Smooth muscle cell (in vitro differentiated cells): ENCODE measurements at regions not wholly inside any gene's neighbourhood (a gene's known extent, or its start where the extent isn't known, plus 50 kb on each side); places are given as distances from the start of the nearest gene placed in this dataset.

Experiments
- DNase-seq: peaks from one replicate; lab custom pipeline; 2025; ENCODE audit not compliant: unreplicated experiment; lab: John Stamatoyannopoulos, UW
- H2AFZ ChIP-seq: fragments of 200-600 bp; sonication (generic); 2 replicates; pipeline ENCODE4 v1.6.0; 2016; ENCODE audit warnings: antibody characterized with exemption, low read depth, mild to moderate bottlenecking
- H3F3A ChIP-seq: fragments of 200-600 bp; sonication (generic); 2 replicates; pipeline ENCODE4 v1.6.0; 2017; ENCODE audit warnings: antibody characterized with exemption, low read depth
- H3K27ac ChIP-seq: fragments of 200-600 bp; sonication (generic); 2 replicates; pipeline ENCODE4 v1.5.1; 2016; ENCODE audit warnings: low read depth, mild to moderate bottlenecking
- H3K27me3 ChIP-seq: fragments of 200-600 bp; sonication (generic); 2 replicates; pipeline ENCODE4 v1.6.1; 2016; ENCODE audit warnings: low read depth, mild to moderate bottlenecking
- H3K36me3 ChIP-seq: fragments of 200-600 bp; sonication (generic); 2 replicates; pipeline ENCODE4 v1.5.1; 2016; ENCODE audit warnings: low read depth
- H3K4me1 ChIP-seq: fragments of 200-600 bp; sonication (generic); 2 replicates; pipeline ENCODE4 v1.5.1; 2016; ENCODE audit warnings: low read depth
- H3K4me2 ChIP-seq: fragments of 200-600 bp; sonication (generic); 2 replicates; pipeline ENCODE4 v1.6.0; 2016; ENCODE audit warnings: mild to moderate bottlenecking
- H3K4me3 ChIP-seq: fragments of 200-600 bp; sonication (generic); 2 replicates; pipeline ENCODE4 v1.5.1; 2016; ENCODE audit warnings: mild to moderate bottlenecking
- H3K79me2 ChIP-seq: fragments of 200-600 bp; sonication (generic); 2 replicates; pipeline ENCODE4 v1.6.0; 2016; ENCODE audit warnings: low read depth, mild to moderate bottlenecking
- H3K9ac ChIP-seq: fragments of 200-600 bp; sonication (generic); 2 replicates; pipeline ENCODE4 v1.6.0; 2016; ENCODE audit warnings: low read depth
- H3K9me3 ChIP-seq: fragments of 200-600 bp; sonication (generic); replicated peaks from 2 replicates; pipeline ENCODE4 v1.5.1; 2016; ENCODE audit warnings: low read depth
- H4K20me1 ChIP-seq: fragments of 200-600 bp; sonication (generic); 2 replicates; pipeline ENCODE4 v1.6.0; 2016; ENCODE audit warnings: low read depth
- WGBS: methylation state at CpG from one replicate; pipeline ENCODE4 v1.1.7; 2016; ENCODE audit warnings: low lambda C conversion rate; 5-methylcytosine and 5-hydroxymethylcytosine counted together
- TF ChIP-seq, protein P1 (sequence below): fragments of 200-600 bp; sonication (generic); IDR thresholded peaks from 2 replicates; pipeline ENCODE4 v1.5.1; 2017; ENCODE audit warnings: borderline replicate concordance, mild to moderate bottlenecking, antibody characterized with exemption; ENCODE audit not compliant: insufficient read depth, poor library complexity, severe bottlenecking

DNA sequence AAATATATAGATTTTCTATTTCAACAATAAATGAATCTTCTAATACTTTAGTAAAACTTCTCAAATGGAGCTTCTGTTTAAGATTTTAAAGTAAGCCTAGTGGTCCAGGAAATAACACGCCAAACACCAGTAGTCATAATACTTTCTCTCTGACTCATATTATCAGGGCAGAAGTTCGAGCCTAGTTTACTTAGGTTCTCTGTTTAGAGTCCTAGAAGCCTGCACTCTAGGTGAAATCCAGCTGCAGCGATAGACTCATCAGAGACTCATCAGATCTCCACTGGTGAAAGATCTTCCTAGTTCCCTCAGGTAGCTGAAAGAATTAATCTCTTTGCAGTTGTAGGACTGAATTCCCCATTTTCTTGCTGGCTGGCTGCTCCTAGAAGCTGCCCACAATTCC lies 552.5 kb upstream of the ROBO2 start:
- no peaks in the 10 kb centered on the region for H3K9me3 ChIP-seq
- no peak overlapping the region for H3K4me3 ChIP-seq
- H3K4me2 ChIP-seq: no peak overlapping the region
- H4K20me1 ChIP-seq: no peaks in the 10 kb centered on the region
- no peak overlapping the region for H2AFZ ChIP-seq
- H3F3A ChIP-seq: no peaks in the 10 kb centered on the region
- DNase-seq: no peak
- no peak overlapping the region for H3K27ac ChIP-seq
- no peaks in the 10 kb centered on the region for H3K79me2 ChIP-seq
- H3K4me1 ChIP-seq: no peaks in the 10 kb centered on the region
- TF ChIP-seq, protein P1, sequence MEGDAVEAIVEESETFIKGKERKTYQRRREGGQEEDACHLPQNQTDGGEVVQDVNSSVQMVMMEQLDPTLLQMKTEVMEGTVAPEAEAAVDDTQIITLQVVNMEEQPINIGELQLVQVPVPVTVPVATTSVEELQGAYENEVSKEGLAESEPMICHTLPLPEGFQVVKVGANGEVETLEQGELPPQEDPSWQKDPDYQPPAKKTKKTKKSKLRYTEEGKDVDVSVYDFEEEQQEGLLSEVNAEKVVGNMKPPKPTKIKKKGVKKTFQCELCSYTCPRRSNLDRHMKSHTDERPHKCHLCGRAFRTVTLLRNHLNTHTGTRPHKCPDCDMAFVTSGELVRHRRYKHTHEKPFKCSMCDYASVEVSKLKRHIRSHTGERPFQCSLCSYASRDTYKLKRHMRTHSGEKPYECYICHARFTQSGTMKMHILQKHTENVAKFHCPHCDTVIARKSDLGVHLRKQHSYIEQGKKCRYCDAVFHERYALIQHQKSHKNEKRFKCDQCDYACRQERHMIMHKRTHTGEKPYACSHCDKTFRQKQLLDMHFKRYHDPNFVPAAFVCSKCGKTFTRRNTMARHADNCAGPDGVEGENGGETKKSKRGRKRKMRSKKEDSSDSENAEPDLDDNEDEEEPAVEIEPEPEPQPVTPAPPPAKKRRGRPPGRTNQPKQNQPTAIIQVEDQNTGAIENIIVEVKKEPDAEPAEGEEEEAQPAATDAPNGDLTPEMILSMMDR: no peak
- WGBS: 57% methylated on average over 3 of the region's 3 CpGs
- no peaks in the 10 kb centered on the region for H3K27me3 ChIP-seq
- no peaks in the 10 kb centered on the region for H3K36me3 ChIP-seq
- H3K9ac ChIP-seq: no peak overlapping the region

DNA sequence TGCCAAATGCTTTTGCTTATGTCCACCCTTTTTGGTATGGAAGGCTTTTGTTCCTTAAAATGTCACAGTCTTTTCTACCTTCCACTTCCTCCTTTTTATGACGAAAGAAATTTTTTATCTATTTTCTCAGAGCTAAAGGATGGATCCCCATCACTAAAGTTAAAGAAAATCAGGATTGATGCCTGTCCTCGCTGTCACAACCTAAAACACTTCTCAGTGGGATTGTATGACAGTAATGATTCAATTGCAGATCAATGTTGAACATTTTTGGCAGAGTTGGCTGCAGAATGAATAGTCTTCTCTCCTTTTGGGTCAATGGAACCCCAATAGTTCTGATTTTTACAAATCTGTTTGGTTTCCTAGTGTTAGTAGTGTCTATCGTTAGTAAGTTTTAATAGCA lies 549.8 kb upstream of the ROBO2 start:
- Histone ChIP-seq H3K36me3 (no peaks in the 10 kb centered on the region), H3K27ac (no peak overlapping the region), H2AFZ (no peak overlapping the region), H3K9ac (no peak overlapping the region), H4K20me1 (no peaks in the 10 kb centered on the region), H3K4me1 (no peaks in the 10 kb centered on the region), H3K9me3 (no peaks in the 10 kb centered on the region), H3K4me3 (no peak overlapping the region), H3K79me2 (no peaks in the 10 kb centered on the region), H3K4me2 (no peak overlapping the region), H3F3A (no peaks in the 10 kb centered on the region), H3K27me3 (no peaks in the 10 kb centered on the region)
- WGBS: 92% methylated on average over 3 of the region's 3 CpGs
- DNase-seq: no peak
- TF ChIP-seq, protein P1: no peak

DNA sequence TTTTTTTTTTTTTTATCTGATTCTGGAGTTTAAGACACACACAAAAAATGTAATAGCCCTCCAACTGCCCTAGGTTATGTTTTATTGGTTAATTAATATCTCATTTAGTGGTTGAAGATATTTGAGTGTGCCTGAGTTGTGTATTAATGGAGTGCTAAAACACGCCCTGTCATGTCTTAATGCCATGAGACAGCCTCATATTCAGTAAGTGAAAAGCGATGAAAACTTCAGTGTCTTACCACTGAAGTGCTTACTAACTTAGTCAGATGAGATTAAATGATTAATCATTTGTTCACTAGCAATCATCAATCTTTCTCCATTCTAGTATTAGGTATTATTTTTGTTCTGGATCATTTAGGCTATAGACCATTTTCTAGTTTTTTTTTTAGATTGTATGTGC lies 544.7 kb upstream of the ROBO2 start:
- H3K9ac ChIP-seq: no peak overlapping the region
- TF ChIP-seq, protein P1: no peak
- no peaks in the 10 kb centered on the region for H3K9me3 ChIP-seq
- H3K4me1 ChIP-seq: no peaks in the 10 kb centered on the region
- no peak overlapping the region for H3K27ac ChIP-seq
- no peak for DNase-seq
- no peak overlapping the region for H2AFZ ChIP-seq
- WGBS: 74% methylated on average over 2 of the region's 2 CpGs
- no peaks in the 10 kb centered on the region for H3K79me2 ChIP-seq
- H3F3A ChIP-seq: no peaks in the 10 kb centered on the region
- no peaks in the 10 kb centered on the region for H3K27me3 ChIP-seq
- no peak overlapping the region for H3K4me2 ChIP-seq
- H3K4me3 ChIP-seq: no peak overlapping the region
- H4K20me1 ChIP-seq: no peaks in the 10 kb centered on the region
- no peaks in the 10 kb centered on the region for H3K36me3 ChIP-seq

DNA sequence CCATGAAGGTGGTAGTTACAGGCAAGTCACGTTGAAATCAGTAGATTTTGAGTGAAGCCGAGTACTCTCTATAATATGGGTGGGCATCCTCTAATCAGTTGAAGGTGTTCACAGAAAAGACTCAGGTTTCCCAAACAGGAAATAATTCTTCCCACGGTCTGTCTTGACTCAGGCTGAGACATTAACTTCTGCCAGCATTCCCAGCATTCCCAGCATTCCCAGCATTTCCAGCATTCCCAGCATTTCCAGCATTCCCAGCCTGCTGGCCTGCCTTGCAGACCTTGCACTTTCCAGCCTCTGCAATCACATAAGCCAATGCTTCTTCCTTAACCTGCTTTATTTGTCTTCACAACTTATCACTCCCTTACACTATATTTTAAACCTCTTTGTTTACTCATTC lies 542.3 kb upstream of the ROBO2 start:
- H3K27ac ChIP-seq: no peak overlapping the region
- no peaks in the 10 kb centered on the region for H4K20me1 ChIP-seq
- H3K9ac ChIP-seq: no peak overlapping the region
- H3K36me3 ChIP-seq: no peaks in the 10 kb centered on the region
- no peak overlapping the region for H3K4me2 ChIP-seq
- no peaks in the 10 kb centered on the region for H3F3A ChIP-seq
- H2AFZ ChIP-seq: no peak overlapping the region
- H3K4me3 ChIP-seq: no peak overlapping the region
- TF ChIP-seq, protein P1: no peak
- no peaks in the 10 kb centered on the region for H3K9me3 ChIP-seq
- WGBS: 68% methylated on average over 3 of the region's 3 CpGs
- H3K79me2 ChIP-seq: no peaks in the 10 kb centered on the region
- no peak for DNase-seq
- H3K4me1 ChIP-seq: no peaks in the 10 kb centered on the region
- no peaks in the 10 kb centered on the region for H3K27me3 ChIP-seq
